ENCODE measurements at regions not wholly inside any gene's neighbourhood (a gene's known extent, or its start where the extent isn't known, plus 50 kb on each side); places are given as distances from the start of the nearest gene placed in this dataset.

DNA sequence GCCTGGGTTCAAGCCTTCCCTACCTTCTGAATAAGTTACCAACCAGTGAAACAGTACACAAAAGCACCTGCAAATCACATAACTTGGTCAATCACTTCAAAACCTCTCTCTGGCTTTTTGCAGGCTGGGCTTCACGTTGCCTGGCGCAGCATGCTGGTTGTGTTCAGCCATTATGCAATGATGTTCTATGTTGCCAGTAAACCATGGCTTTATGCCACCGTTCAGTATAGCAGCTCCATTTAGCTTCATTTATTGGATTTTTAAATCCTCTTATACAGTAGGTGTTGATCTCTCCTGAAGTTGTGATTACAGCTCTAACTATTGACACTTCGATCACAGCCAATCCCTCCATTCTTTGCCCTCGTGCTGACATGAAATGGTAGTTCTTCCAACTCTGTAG, 233.6 kb upstream of the PTBP2 start:
- Histone ChIP-seq H3K4me2 (ENCODE audit: control insufficient read depth, extremely low read depth, insufficient read depth, low read depth, low read length) (peak overlapping the region; percentile 22), H2AFZ (ENCODE audit: control insufficient read depth, low read length) (peak overlapping the region; percentile 80), H3K36me3 (ENCODE audit: control insufficient read depth in 2 of 2, extremely low read depth in 1 of 2, insufficient read depth in 2 of 2, low read length in 2 of 2) (no peaks in the 10 kb centered on the region), H3K9me3 (ENCODE audit: control insufficient read depth, low read depth, low read length) (no peaks in the 10 kb centered on the region), H4K20me1 (ENCODE audit: control insufficient read depth, extremely low read depth, insufficient read depth, low read length) (no peaks in the 10 kb centered on the region), H3K4me1 (ENCODE audit: control insufficient read depth, extremely low read depth, insufficient read depth, low read length) (peaks cover 20% of the 10 kb centered on the region), H3K79me2 (ENCODE audit: control insufficient read depth, insufficient read depth, low read length) (no peaks in the 10 kb centered on the region), H3K27ac (ENCODE audit: control insufficient read depth, insufficient read depth, low read length) (no peak overlapping the region), H3K27me3 (ENCODE audit: control insufficient read depth, extremely low read depth, insufficient read depth, low read length) (no peaks in the 10 kb centered on the region), H3K9ac (ENCODE audit: control insufficient read depth, extremely low read depth, insufficient read depth, low read length) (no peak overlapping the region), H3K9me1 (ENCODE audit: control insufficient read depth, extremely low read depth, insufficient read depth, low read length) (no peaks in the 10 kb centered on the region), H3K4me3 (ENCODE audit: control insufficient read depth in 2 of 3, extremely low read depth in 1 of 3, insufficient read depth in 2 of 3, low read depth in 1 of 3, low read length in 3 of 3) (no peak overlapping the region)
- TF ChIP-seq, protein P1, sequence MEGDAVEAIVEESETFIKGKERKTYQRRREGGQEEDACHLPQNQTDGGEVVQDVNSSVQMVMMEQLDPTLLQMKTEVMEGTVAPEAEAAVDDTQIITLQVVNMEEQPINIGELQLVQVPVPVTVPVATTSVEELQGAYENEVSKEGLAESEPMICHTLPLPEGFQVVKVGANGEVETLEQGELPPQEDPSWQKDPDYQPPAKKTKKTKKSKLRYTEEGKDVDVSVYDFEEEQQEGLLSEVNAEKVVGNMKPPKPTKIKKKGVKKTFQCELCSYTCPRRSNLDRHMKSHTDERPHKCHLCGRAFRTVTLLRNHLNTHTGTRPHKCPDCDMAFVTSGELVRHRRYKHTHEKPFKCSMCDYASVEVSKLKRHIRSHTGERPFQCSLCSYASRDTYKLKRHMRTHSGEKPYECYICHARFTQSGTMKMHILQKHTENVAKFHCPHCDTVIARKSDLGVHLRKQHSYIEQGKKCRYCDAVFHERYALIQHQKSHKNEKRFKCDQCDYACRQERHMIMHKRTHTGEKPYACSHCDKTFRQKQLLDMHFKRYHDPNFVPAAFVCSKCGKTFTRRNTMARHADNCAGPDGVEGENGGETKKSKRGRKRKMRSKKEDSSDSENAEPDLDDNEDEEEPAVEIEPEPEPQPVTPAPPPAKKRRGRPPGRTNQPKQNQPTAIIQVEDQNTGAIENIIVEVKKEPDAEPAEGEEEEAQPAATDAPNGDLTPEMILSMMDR (optimal IDR thresholded peaks at IDR 0.05 in 1 of 3, IDR thresholded peaks at IDR 0.05 in 1 of 3, conservative IDR thresholded peaks at IDR 0.05 in 1 of 3; ENCODE audit: extremely low read depth in 1 of 3, insufficient read depth in 2 of 3, low read length in 3 of 3): no peak
- TF ChIP-seq EZH2 (IDR thresholded peaks at IDR 0.05; ENCODE audit: low read length): no peak
- peak; percentile 77 for FAIRE-seq
- no peak for DNase-seq (ENCODE audit: low read depth, low spot score)
- dilution Hi-C loops (cut with MboI; ENCODE audit: extremely low pct_ligation_motif_present, low sequenced_read_pairs): no loop called here

DNA sequence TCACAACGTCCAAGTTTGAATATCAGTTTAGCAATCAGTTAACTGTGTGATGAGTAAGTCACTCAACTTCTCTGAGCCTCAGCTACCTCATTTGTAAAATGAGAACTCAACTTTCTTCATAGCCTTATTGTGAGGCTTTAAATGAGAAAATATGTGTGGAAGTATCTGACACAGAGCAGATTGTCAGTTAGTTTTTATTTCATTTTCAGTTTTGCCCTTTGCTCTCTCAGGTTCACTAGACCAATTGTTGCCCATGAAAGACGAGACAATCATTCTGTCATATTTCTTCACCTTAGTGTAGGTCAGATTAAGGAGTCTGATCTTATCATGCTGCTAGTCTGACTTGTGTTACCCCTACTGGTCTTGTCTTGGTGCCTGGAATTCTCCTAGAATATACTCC, 232.8 kb upstream of the PTBP2 start:
- no peak for FAIRE-seq
- peak overlapping the region; percentile 4 for H2AFZ ChIP-seq (ENCODE audit: control insufficient read depth, low read length)
- TF ChIP-seq, protein P1 (optimal IDR thresholded peaks at IDR 0.05 in 1 of 3, IDR thresholded peaks at IDR 0.05 in 1 of 3, conservative IDR thresholded peaks at IDR 0.05 in 1 of 3; ENCODE audit: extremely low read depth in 1 of 3, insufficient read depth in 2 of 3, low read length in 3 of 3): no peak
- no peak for TF ChIP-seq EZH2 (IDR thresholded peaks at IDR 0.05; ENCODE audit: low read length)
- H3K79me2 ChIP-seq (ENCODE audit: control insufficient read depth, insufficient read depth, low read length): no peaks in the 10 kb centered on the region
- H4K20me1 ChIP-seq (ENCODE audit: control insufficient read depth, extremely low read depth, insufficient read depth, low read length): no peaks in the 10 kb centered on the region
- no peak for DNase-seq (ENCODE audit: low read depth, low spot score)
- no peak overlapping the region for H3K4me3 ChIP-seq (ENCODE audit: control insufficient read depth in 2 of 3, extremely low read depth in 1 of 3, insufficient read depth in 2 of 3, low read depth in 1 of 3, low read length in 3 of 3)
- no peaks in the 10 kb centered on the region for H3K36me3 ChIP-seq (ENCODE audit: control insufficient read depth in 2 of 2, extremely low read depth in 1 of 2, insufficient read depth in 2 of 2, low read length in 2 of 2)
- no peaks in the 10 kb centered on the region for H3K27me3 ChIP-seq (ENCODE audit: control insufficient read depth, extremely low read depth, insufficient read depth, low read length)
- no peak overlapping the region for H3K27ac ChIP-seq (ENCODE audit: control insufficient read depth, insufficient read depth, low read length)
- dilution Hi-C loops (cut with MboI; ENCODE audit: extremely low pct_ligation_motif_present, low sequenced_read_pairs): no loop called here
- H3K9me3 ChIP-seq (ENCODE audit: control insufficient read depth, low read depth, low read length): no peaks in the 10 kb centered on the region
- peak overlapping the region; percentile 7 for H3K4me2 ChIP-seq (ENCODE audit: control insufficient read depth, extremely low read depth, insufficient read depth, low read depth, low read length)
- H3K9me1 ChIP-seq (ENCODE audit: control insufficient read depth, extremely low read depth, insufficient read depth, low read length): no peaks in the 10 kb centered on the region
- no peak overlapping the region for H3K9ac ChIP-seq (ENCODE audit: control insufficient read depth, extremely low read depth, insufficient read depth, low read length)
- peaks cover 20% of the 10 kb centered on the region for H3K4me1 ChIP-seq (ENCODE audit: control insufficient read depth, extremely low read depth, insufficient read depth, low read length)

Data from keratinocyte (primary cell).